Karpas-422 (cell line): ENCODE measurements at regions not wholly inside any gene's neighbourhood (a gene's known extent, or its start where the extent isn't known, plus 50 kb on each side); places are given as distances from the start of the nearest gene placed in this dataset.

Source experiments
- DNase-seq: peaks from one replicate; pipeline ENCODE4 v3.0.0-alpha.2; 2015
- H2AFZ ChIP-seq: fragments of 200-600 bp; sonication (generic); 2 replicates; pipeline ENCODE4 v1.6.1; 2014; ENCODE audit warnings: antibody characterized with exemption, low read length, mixed read lengths
- H3K27ac ChIP-seq: fragments of 200-600 bp; sonication (generic); 2 replicates; pipeline ENCODE4 v1.5.1; 2014; ENCODE audit warnings: mild to moderate bottlenecking, low read length, moderate library complexity
- H3K27me3 ChIP-seq: fragments of 200-600 bp; sonication (generic); 2 replicates; pipeline ENCODE4 v1.6.1; 2014; ENCODE audit warnings: low read length, mixed read lengths
- H3K36me3 ChIP-seq: fragments of 200-600 bp; sonication (generic); 2 replicates; pipeline ENCODE4 v1.6.1; 2014; ENCODE audit warnings: low read length, mixed read lengths; ENCODE audit not compliant: insufficient read depth
- H3K4me1 ChIP-seq: fragments of 200-600 bp; sonication (generic); 2 replicates; pipeline ENCODE4 v1.6.1; 2014; ENCODE audit warnings: mild to moderate bottlenecking, low read length, mixed read lengths
- H3K4me2 ChIP-seq: fragments of 200-600 bp; sonication (generic); 2 replicates; pipeline ENCODE4 v1.6.1; 2014; ENCODE audit warnings: low read length, low read depth, mild to moderate bottlenecking; ENCODE audit not compliant: poor library complexity, severe bottlenecking
- H3K4me3 ChIP-seq: fragments of 200-600 bp; sonication (generic); 2 replicates; pipeline ENCODE4 v1.5.1; 2014; ENCODE audit warnings: mild to moderate bottlenecking, antibody characterized with exemption, low read length, mixed read lengths
- H3K79me2 ChIP-seq: fragments of 200-600 bp; sonication (generic); 2 replicates; pipeline ENCODE4 v1.6.1; 2014; ENCODE audit warnings: mild to moderate bottlenecking, low read length, mixed read lengths
- H3K9ac ChIP-seq: fragments of 200-600 bp; sonication (generic); 2 replicates; pipeline ENCODE4 v1.6.0; 2014; ENCODE audit warnings: low read length
- H3K9me2 ChIP-seq: fragments of 200-600 bp; sonication (generic), shearing (Covaris generic); replicated peaks from 2 replicates; pipeline ENCODE4 v1.6.0; 2014; ENCODE audit warnings: mild to moderate bottlenecking, low read length, moderate library complexity; ENCODE audit not compliant: insufficient read depth
- H3K9me3 ChIP-seq: fragments of 300-700, 200-600 bp; sonication (generic); 2 replicates; pipeline ENCODE4 v1.6.1; 2014; ENCODE audit warnings: low read length, mixed read lengths
- H4K20me1 ChIP-seq: fragments of 200-600 bp; sonication (generic); 2 replicates; pipeline ENCODE4 v1.6.1; 2014; ENCODE audit warnings: mild to moderate bottlenecking, antibody characterized with exemption, low read length, low read depth; ENCODE audit not compliant: insufficient read depth

GRCh38 chr7:115478426-115478825, 552.1 kb downstream of the TFEC start:
- no peak for DNase-seq
- Histone ChIP-seq H4K20me1 (no peaks in the 10 kb centered on the region), H2AFZ (no peak overlapping the region), H3K9ac (no peak overlapping the region), H3K36me3 (no peaks in the 10 kb centered on the region), H3K27ac (no peak overlapping the region), H3K4me3 (no peak overlapping the region), H3K27me3 (no peaks in the 10 kb centered on the region), H3K79me2 (no peaks in the 10 kb centered on the region), H3K4me2 (no peak overlapping the region), H3K9me3 (peaks cover 3% of the 10 kb centered on the region), H3K9me2 (no peaks in the 10 kb centered on the region), H3K4me1 (no peaks in the 10 kb centered on the region)

- Histone ChIP-seq H3K9me3 (peaks cover 5% of the 10 kb centered on the region), H3K4me2 (no peak overlapping the region), H3K9ac (no peak overlapping the region), H4K20me1 (no peaks in the 10 kb centered on the region), H3K79me2 (no peaks in the 10 kb centered on the region), H3K27ac (no peak overlapping the region), H2AFZ (no peak overlapping the region), H3K4me3 (no peak overlapping the region), H3K4me1 (no peaks in the 10 kb centered on the region), H3K9me2 (no peaks in the 10 kb centered on the region), H3K27me3 (no peaks in the 10 kb centered on the region), H3K36me3 (no peaks in the 10 kb centered on the region)
- DNase-seq: no peak
These were observed 553.3 kb downstream of the TFEC start for GRCh38 chr7:115477193-115477651.

GRCh38 chr7:115476671-115477181, 553.8 kb downstream of the TFEC start:
- Histone ChIP-seq H3K27ac (no peak overlapping the region), H3K9me3 (peaks cover 10% of the 10 kb centered on the region), H3K4me3 (no peak overlapping the region), H3K27me3 (no peaks in the 10 kb centered on the region), H4K20me1 (no peaks in the 10 kb centered on the region), H3K36me3 (no peaks in the 10 kb centered on the region), H3K9me2 (no peaks in the 10 kb centered on the region), H3K4me2 (no peak overlapping the region), H3K4me1 (no peaks in the 10 kb centered on the region), H3K9ac (no peak overlapping the region), H2AFZ (no peak overlapping the region), H3K79me2 (no peaks in the 10 kb centered on the region)
- DNase-seq: no peak

GRCh38 chr7:115475761-115476385, 554.0 kb downstream of the MDFIC start:
- no peak overlapping the region for H3K4me2 ChIP-seq
- no peaks in the 10 kb centered on the region for H3K4me1 ChIP-seq
- no peaks in the 10 kb centered on the region for H4K20me1 ChIP-seq
- H3K36me3 ChIP-seq: no peaks in the 10 kb centered on the region
- H3K9ac ChIP-seq: no peak overlapping the region
- H3K27ac ChIP-seq: no peak overlapping the region
- H3K27me3 ChIP-seq: no peaks in the 10 kb centered on the region
- no peaks in the 10 kb centered on the region for H3K79me2 ChIP-seq
- H3K4me3 ChIP-seq: no peak overlapping the region
- H3K9me3 ChIP-seq: peaks cover 11% of the 10 kb centered on the region
- no peak for DNase-seq
- no peak overlapping the region for H2AFZ ChIP-seq
- no peaks in the 10 kb centered on the region for H3K9me2 ChIP-seq

GRCh38 chr7:115475206-115475605, 553.3 kb downstream of the MDFIC start:
- no peak for DNase-seq
- H3K4me1 ChIP-seq: no peaks in the 10 kb centered on the region
- H3K4me2 ChIP-seq: no peak overlapping the region
- no peaks in the 10 kb centered on the region for H3K36me3 ChIP-seq
- no peak overlapping the region for H2AFZ ChIP-seq
- H3K9ac ChIP-seq: no peak overlapping the region
- H3K79me2 ChIP-seq: no peaks in the 10 kb centered on the region
- no peak overlapping the region for H3K4me3 ChIP-seq
- H4K20me1 ChIP-seq: no peaks in the 10 kb centered on the region
- H3K27ac ChIP-seq: no peak overlapping the region
- no peaks in the 10 kb centered on the region for H3K9me2 ChIP-seq
- peaks cover 10% of the 10 kb centered on the region for H3K9me3 ChIP-seq
- H3K27me3 ChIP-seq: no peaks in the 10 kb centered on the region

GRCh38 chr7:115474137-115474536, 552.2 kb downstream of the MDFIC start:
- no peak overlapping the region for H3K4me2 ChIP-seq
- H3K9ac ChIP-seq: no peak overlapping the region
- no peak for DNase-seq
- no peaks in the 10 kb centered on the region for H3K9me2 ChIP-seq
- H3K27me3 ChIP-seq: no peaks in the 10 kb centered on the region
- H3K79me2 ChIP-seq: no peaks in the 10 kb centered on the region
- no peaks in the 10 kb centered on the region for H3K4me1 ChIP-seq
- no peaks in the 10 kb centered on the region for H3K36me3 ChIP-seq
- H3K9me3 ChIP-seq: peaks cover 15% of the 10 kb centered on the region
- no peak overlapping the region for H3K4me3 ChIP-seq
- no peak overlapping the region for H2AFZ ChIP-seq
- H3K27ac ChIP-seq: no peak overlapping the region
- no peaks in the 10 kb centered on the region for H4K20me1 ChIP-seq

- DNase-seq: no peak
- H3K4me2 ChIP-seq: no peak overlapping the region
These were observed 550.0 kb downstream of the MDFIC start for GRCh38 chr7:115471891-115472290.

GRCh38 chr7:115462301-115463015, 540.6 kb downstream of the MDFIC start:
- Histone ChIP-seq H3K4me2 (no peak overlapping the region), H3K9ac (no peak overlapping the region), H2AFZ (no peak overlapping the region), H3K27ac (no peak overlapping the region), H3K4me1 (no peaks in the 10 kb centered on the region), H3K4me3 (no peak overlapping the region), H3K79me2 (no peaks in the 10 kb centered on the region), H3K36me3 (no peaks in the 10 kb centered on the region), H4K20me1 (no peaks in the 10 kb centered on the region), H3K27me3 (no peaks in the 10 kb centered on the region), H3K9me3 (peaks cover 14% of the 10 kb centered on the region), H3K9me2 (no peaks in the 10 kb centered on the region)
- no peak for DNase-seq

More at GRCh38 chr7:115471891-115472290, 550.0 kb downstream of the MDFIC start:
- Histone ChIP-seq H4K20me1 (no peaks in the 10 kb centered on the region), H3K4me3 (no peak overlapping the region), H3K36me3 (no peaks in the 10 kb centered on the region), H3K27me3 (no peaks in the 10 kb centered on the region), H3K9ac (no peak overlapping the region), H3K4me1 (no peaks in the 10 kb centered on the region), H3K79me2 (no peaks in the 10 kb centered on the region), H2AFZ (no peak overlapping the region), H3K9me2 (no peaks in the 10 kb centered on the region), H3K27ac (no peak overlapping the region), H3K9me3 (peaks cover 18% of the 10 kb centered on the region)
